Lower lobe of right lung (tissue), 2 donors: ENCODE measurements at regions not wholly inside any gene's neighbourhood (a gene's known extent, or its start where the extent isn't known, plus 50 kb on each side); places are given as distances from the start of the nearest gene placed in this dataset.

Experiments
- ATAC-seq, 2 donors: fragments of 200-7000 bp; cut with Tn5 transposase; one replicate each; pipeline ENCODE4 v1.9.1; 2020 to 2022; ENCODE audit warnings: mild to moderate bottlenecking in 2 of 2, moderate library complexity in 2 of 2
- DNase-seq: peaks from one replicate; pipeline ENCODE4 v3.0.0-alpha.2; 2020
- H3K27ac ChIP-seq: fragments of 200-600 bp; one replicate; pipeline ENCODE4 v1.8.0; 2022
- H3K27me3 ChIP-seq: fragments of 200-600 bp; one replicate; pipeline ENCODE4 v1.8.0; 2022; ENCODE audit warnings: low read depth
- H3K36me3 ChIP-seq: fragments of 200-600 bp; one replicate; pipeline ENCODE4 v1.8.0; 2022; ENCODE audit warnings: mild to moderate bottlenecking
- H3K4me1 ChIP-seq: fragments of 200-600 bp; one replicate; pipeline ENCODE4 v1.8.0; 2022
- H3K4me3 ChIP-seq: fragments of 200-600 bp; one replicate; pipeline ENCODE4 v1.8.0; 2022; ENCODE audit warnings: mild to moderate bottlenecking
- H3K9me3 ChIP-seq: fragments of 200-600 bp; one replicate; pipeline ENCODE4 v1.8.0; 2022
- CTCF ChIP-seq: fragments of 200-600 bp; IDR thresholded peaks from one replicate; pipeline ENCODE4 v1.8.0; 2022; ENCODE audit warnings: antibody characterized with exemption, mild to moderate bottlenecking
- intact Hi-C: fragments of 100-400 bp; cut with DNase I; formaldehyde crosslinking; loops from one replicate; pipeline ENCODE4 v1.11.0; 2022
- donor health status: DM: no; HTN: yes; CAD: no; lungs with severe emphysema.

- Histone ChIP-seq H3K9me3 (no peaks in the 10 kb centered on the region), H3K27me3 (no peaks in the 10 kb centered on the region), H3K36me3 (no peaks in the 10 kb centered on the region), H3K4me3 (no peak overlapping the region), H3K27ac (no peak overlapping the region), H3K4me1 (no peaks in the 10 kb centered on the region)
- DNase-seq (no peak), ATAC-seq (no peak)
- intact Hi-C loops, result no loop called here
- TF ChIP-seq CTCF, result no peak
These were observed 93.9 kb downstream of the TBX19 start for GRCh38 chr1:168374566-168374965.

- Histone ChIP-seq H3K4me1 (no peaks in the 10 kb centered on the region), H3K9me3 (no peaks in the 10 kb centered on the region), H3K27ac (no peak overlapping the region), H3K27me3 (no peaks in the 10 kb centered on the region), H3K36me3 (no peaks in the 10 kb centered on the region), H3K4me3 (no peak overlapping the region)
- intact Hi-C loops, result no loop called here
- no peak for TF ChIP-seq CTCF
- DNase-seq (no peak), ATAC-seq (no peak)
These were observed 93.2 kb downstream of the TBX19 start for GRCh38 chr1:168373869-168374268.

- Histone ChIP-seq H3K4me1 (no peaks in the 10 kb centered on the region), H3K36me3 (no peaks in the 10 kb centered on the region), H3K9me3 (no peaks in the 10 kb centered on the region), H3K27me3 (no peaks in the 10 kb centered on the region), H3K27ac (no peak overlapping the region), H3K4me3 (no peak overlapping the region)
- DNase-seq (no peak), ATAC-seq (no peak)
- intact Hi-C loops, result no loop called here
- TF ChIP-seq CTCF, result no peak
These were observed 92.2 kb downstream of the TBX19 start for GRCh38 chr1:168372861-168373371.

- no peaks in the 10 kb centered on the region for H3K4me1 ChIP-seq
- DNase-seq (no peak), ATAC-seq (no peak)
- H3K27ac ChIP-seq, result no peak overlapping the region
- H3K9me3 ChIP-seq, result no peaks in the 10 kb centered on the region
- intact Hi-C loops, result no loop called here
- H3K36me3 ChIP-seq, result no peaks in the 10 kb centered on the region
- H3K27me3 ChIP-seq, result no peaks in the 10 kb centered on the region
- no peak for TF ChIP-seq CTCF
- no peak overlapping the region for H3K4me3 ChIP-seq
These were observed 91.6 kb downstream of the TBX19 start for GRCh38 chr1:168372307-168372706.

- no peak for TF ChIP-seq CTCF
- Histone ChIP-seq H3K27ac (no peak overlapping the region), H3K36me3 (no peaks in the 10 kb centered on the region), H3K27me3 (no peaks in the 10 kb centered on the region), H3K4me3 (no peak overlapping the region), H3K4me1 (no peaks in the 10 kb centered on the region), H3K9me3 (no peaks in the 10 kb centered on the region)
- ATAC-seq (no peak), DNase-seq (no peak)
- intact Hi-C loops, result no loop called here
These were observed 90.8 kb downstream of the TBX19 start for GRCh38 chr1:168371477-168371876.

GRCh38 chr1:168370586-168370985 lies 89.9 kb downstream of the TBX19 start:
- intact Hi-C loops, result no loop called here
- no peak for TF ChIP-seq CTCF
- ATAC-seq, result no peak
- no peaks in the 10 kb centered on the region for H3K4me1 ChIP-seq
- H3K36me3 ChIP-seq, result no peaks in the 10 kb centered on the region
- DNase-seq, result no peak
- no peaks in the 10 kb centered on the region for H3K9me3 ChIP-seq
- no peak overlapping the region for H3K27ac ChIP-seq
- no peak overlapping the region for H3K4me3 ChIP-seq
- no peaks in the 10 kb centered on the region for H3K27me3 ChIP-seq
